D721Med (cell line): ENCODE measurements at regions not wholly inside any gene's neighbourhood (a gene's known extent, or its start where the extent isn't known, plus 50 kb on each side); places are given as distances from the start of the nearest gene placed in this dataset.

ENCODE experiments used
- DNase-seq: peaks from one replicate; pipeline ENCODE4 v3.0.0; 2011; ENCODE audit warnings: low spot score; ENCODE audit not compliant: insufficient read length
- FAIRE-seq: peaks from 2 replicates; lab custom pipeline; 2011; peaks lifted over from hg19 to GRCh38; lab: Jason Lieb, UNC
- CTCF ChIP-seq: IDR thresholded peaks from 2 replicates; pipeline ENCODE4 v1.5.1; 2012; ENCODE audit warnings: mild to moderate bottlenecking, control low read depth; ENCODE audit not compliant: insufficient read depth; ENCODE audit errors: missing control alignments

DNA sequence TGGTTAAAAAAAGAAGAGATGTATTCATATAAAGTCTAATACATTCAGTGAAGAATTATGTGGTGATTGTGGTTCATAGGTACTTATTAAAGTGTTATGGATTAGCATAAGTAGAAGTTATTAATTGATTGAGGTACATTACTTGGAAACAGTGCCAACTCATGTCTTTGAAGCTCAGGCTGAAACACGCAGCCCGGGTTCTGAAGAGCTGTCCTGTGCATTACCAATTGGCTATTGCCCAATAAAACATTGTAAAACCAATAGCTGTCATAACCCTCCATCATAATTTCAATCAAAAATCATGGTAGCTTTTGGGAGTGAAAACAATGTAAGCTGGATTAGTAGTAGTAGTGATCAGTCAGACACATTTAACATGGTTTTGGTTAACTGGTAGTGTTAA is 560.1 kb downstream of the MCTP2 start:
- DNase-seq (no peak), FAIRE-seq (no peak)
- TF ChIP-seq CTCF: no peak

DNA sequence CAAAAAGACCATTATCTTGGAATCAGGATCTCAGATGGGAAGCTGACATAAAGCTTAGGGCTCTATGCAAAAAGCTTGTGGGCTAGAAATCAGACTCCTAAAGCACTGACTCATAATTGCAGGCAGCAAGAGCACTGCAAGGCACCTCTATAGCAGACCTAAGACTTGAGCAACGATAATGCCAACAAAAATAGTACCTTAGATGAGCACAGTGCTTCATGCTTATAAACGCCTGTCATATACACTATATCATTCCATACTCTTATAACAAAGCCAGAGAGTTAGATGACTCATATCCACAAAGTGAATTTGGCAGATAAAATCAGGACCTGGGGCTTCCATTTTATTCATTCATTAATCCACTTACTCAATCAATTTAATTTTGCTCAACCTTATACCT is 560.8 kb downstream of the MCTP2 start:
- no peak for DNase-seq
- TF ChIP-seq CTCF: no peak
- FAIRE-seq: no peak

DNA sequence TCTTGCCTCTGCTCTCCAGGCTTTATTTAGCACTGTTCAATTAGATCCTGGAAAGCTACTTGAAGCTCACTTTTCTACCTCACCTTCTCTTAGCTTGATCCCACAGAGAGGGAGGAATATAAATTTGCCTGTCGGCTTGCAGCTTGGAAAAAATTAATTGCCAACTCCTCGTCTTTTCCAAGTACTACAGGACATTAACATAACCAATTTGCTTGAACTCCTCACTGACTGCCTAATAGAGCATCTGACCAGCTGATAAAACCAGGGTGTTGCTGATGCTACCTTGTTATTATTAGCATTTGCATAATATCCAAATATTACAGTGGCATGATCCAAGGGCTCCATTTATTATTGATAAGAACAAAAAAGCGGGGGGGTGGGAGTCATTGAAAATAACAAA is 561.8 kb downstream of the MCTP2 start:
- DNase-seq (no peak), FAIRE-seq (no peak)
- TF ChIP-seq CTCF: no peak

- no peak for DNase-seq
Measured at GRCh38 chr15:94793641-94794040, 562.3 kb downstream of the MCTP2 start.

GRCh38 chr15:94804613-94805012 is 573.3 kb downstream of the MCTP2 start:
- TF ChIP-seq CTCF: no peak
- FAIRE-seq: no peak
- DNase-seq: no peak

More at GRCh38 chr15:94793641-94794040, 562.3 kb downstream of the MCTP2 start:
- no peak for FAIRE-seq
- no peak for TF ChIP-seq CTCF

GRCh38 chr15:94815110-94815731 is 583.9 kb downstream of the MCTP2 start:
- FAIRE-seq (no peak), DNase-seq (no peak)
- TF ChIP-seq CTCF: no peak

GRCh38 chr15:94815914-94816313 is 584.6 kb downstream of the MCTP2 start:
- TF ChIP-seq CTCF: no peak
- DNase-seq (no peak), FAIRE-seq (no peak)
